ENCODE measurements at regions not wholly inside any gene's neighbourhood (a gene's known extent, or its start where the extent isn't known, plus 50 kb on each side); places are given as distances from the start of the nearest gene placed in this dataset.

DNA sequence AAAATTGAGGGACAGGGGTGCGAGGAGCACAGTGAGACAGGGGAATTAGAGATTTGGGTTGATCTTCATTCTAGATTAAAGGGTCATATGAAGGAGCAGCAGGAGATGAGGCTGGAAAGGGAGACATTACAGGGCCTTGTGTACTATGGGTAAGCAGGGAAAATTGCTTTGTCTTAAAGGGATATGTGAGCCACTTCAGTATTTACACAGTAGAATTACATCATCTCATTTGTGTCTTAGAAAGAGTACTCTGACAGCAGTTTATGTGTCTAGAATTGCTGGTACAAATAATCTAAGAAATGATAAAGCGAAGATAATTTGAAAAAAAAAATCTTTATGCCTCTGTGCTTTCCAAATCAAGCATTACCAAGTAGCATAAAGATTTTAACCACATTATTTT lies 287.0 kb upstream of the ARRDC3 start:
- DNase-seq (ENCODE audit: low read depth, low spot score) = no peak
- no peaks in the 10 kb centered on the region for H3K27me3 ChIP-seq (ENCODE audit: control insufficient read depth, insufficient read depth, low read length)
- intact Hi-C loops (cut with micrococcal nuclease; ENCODE audit: unreplicated experiment) (no loop called here), in situ Hi-C loops (cut with HindIII; ENCODE audit: low pct_unique_long_range_greater_than_20kb, low sequenced_read_pairs) (no loop called here)
- H3K4me1 ChIP-seq (ENCODE audit: control insufficient read depth, insufficient read depth, low read length) = no peaks in the 10 kb centered on the region
- no peak overlapping the region for H3K4me3 ChIP-seq (ENCODE audit: low read depth in 2 of 2, low read length in 2 of 2)
- CTCF ChIA-PET = no interaction called here
- POLR2A ChIA-PET = no interaction called here
- H3K9me3 ChIP-seq (ENCODE audit: control insufficient read depth, insufficient read depth, low read depth, low read length) = no peaks in the 10 kb centered on the region
- no TSS peak for BruUV-seq (replicated peaks)
- no peak for TF ChIP-seq TCF7L2 (IDR thresholded peaks at IDR 0.05; ENCODE audit: low read depth, low read length)
- TF ChIP-seq POLR2AphosphoS5 (IDR thresholded peaks at IDR 0.05; ENCODE audit: low read depth, low read length) = no peak
- TF ChIP-seq, protein P1, sequence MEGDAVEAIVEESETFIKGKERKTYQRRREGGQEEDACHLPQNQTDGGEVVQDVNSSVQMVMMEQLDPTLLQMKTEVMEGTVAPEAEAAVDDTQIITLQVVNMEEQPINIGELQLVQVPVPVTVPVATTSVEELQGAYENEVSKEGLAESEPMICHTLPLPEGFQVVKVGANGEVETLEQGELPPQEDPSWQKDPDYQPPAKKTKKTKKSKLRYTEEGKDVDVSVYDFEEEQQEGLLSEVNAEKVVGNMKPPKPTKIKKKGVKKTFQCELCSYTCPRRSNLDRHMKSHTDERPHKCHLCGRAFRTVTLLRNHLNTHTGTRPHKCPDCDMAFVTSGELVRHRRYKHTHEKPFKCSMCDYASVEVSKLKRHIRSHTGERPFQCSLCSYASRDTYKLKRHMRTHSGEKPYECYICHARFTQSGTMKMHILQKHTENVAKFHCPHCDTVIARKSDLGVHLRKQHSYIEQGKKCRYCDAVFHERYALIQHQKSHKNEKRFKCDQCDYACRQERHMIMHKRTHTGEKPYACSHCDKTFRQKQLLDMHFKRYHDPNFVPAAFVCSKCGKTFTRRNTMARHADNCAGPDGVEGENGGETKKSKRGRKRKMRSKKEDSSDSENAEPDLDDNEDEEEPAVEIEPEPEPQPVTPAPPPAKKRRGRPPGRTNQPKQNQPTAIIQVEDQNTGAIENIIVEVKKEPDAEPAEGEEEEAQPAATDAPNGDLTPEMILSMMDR (IDR thresholded peaks at IDR 0.05) = no peak
- TF ChIP-seq SIN3A (IDR thresholded peaks at IDR 0.05; ENCODE audit: borderline replicate concordance, insufficient read depth, low read depth, low read length) = no peak
- TF ChIP-seq, protein P2, sequence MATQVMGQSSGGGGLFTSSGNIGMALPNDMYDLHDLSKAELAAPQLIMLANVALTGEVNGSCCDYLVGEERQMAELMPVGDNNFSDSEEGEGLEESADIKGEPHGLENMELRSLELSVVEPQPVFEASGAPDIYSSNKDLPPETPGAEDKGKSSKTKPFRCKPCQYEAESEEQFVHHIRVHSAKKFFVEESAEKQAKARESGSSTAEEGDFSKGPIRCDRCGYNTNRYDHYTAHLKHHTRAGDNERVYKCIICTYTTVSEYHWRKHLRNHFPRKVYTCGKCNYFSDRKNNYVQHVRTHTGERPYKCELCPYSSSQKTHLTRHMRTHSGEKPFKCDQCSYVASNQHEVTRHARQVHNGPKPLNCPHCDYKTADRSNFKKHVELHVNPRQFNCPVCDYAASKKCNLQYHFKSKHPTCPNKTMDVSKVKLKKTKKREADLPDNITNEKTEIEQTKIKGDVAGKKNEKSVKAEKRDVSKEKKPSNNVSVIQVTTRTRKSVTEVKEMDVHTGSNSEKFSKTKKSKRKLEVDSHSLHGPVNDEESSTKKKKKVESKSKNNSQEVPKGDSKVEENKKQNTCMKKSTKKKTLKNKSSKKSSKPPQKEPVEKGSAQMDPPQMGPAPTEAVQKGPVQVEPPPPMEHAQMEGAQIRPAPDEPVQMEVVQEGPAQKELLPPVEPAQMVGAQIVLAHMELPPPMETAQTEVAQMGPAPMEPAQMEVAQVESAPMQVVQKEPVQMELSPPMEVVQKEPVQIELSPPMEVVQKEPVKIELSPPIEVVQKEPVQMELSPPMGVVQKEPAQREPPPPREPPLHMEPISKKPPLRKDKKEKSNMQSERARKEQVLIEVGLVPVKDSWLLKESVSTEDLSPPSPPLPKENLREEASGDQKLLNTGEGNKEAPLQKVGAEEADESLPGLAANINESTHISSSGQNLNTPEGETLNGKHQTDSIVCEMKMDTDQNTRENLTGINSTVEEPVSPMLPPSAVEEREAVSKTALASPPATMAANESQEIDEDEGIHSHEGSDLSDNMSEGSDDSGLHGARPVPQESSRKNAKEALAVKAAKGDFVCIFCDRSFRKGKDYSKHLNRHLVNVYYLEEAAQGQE (IDR thresholded peaks at IDR 0.05; ENCODE audit: insufficient read depth in 1 of 2, low read depth in 2 of 2, low read length in 1 of 2) = no peak
- no peaks in the 10 kb centered on the region for H3K36me3 ChIP-seq (ENCODE audit: control insufficient read depth, insufficient read depth, low read length)
- no peak overlapping the region for H3K27ac ChIP-seq (ENCODE audit: low read length)
- ATAC-seq = no peak

DNA sequence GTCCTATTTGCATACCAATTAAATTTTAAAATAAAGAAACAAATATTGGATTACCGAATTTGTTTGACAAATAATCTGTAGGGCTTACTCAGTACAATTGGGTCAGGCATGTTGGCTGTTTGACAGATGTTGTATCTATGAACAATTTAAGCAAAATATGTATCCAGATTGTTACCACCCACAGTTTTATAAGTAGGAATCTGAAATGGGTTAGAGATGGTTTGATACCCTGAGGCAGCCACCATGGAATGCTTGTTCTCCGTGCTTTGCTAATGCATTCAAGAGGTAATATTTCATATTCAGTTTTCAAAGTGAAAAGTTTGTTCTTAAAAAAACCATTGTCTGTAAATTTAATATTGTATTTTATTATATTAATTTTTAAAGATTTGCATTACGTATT lies 285.1 kb upstream of the ARRDC3 start:
- intact Hi-C loops (cut with micrococcal nuclease; ENCODE audit: unreplicated experiment) (no loop called here), in situ Hi-C loops (cut with HindIII; ENCODE audit: low pct_unique_long_range_greater_than_20kb, low sequenced_read_pairs) (no loop called here)
- TF ChIP-seq POLR2AphosphoS5 (IDR thresholded peaks at IDR 0.05; ENCODE audit: low read depth, low read length) = no peak
- TF ChIP-seq SIN3A (IDR thresholded peaks at IDR 0.05; ENCODE audit: borderline replicate concordance, insufficient read depth, low read depth, low read length) = no peak
- TF ChIP-seq, protein P2 (IDR thresholded peaks at IDR 0.05; ENCODE audit: insufficient read depth in 1 of 2, low read depth in 2 of 2, low read length in 1 of 2) = no peak
- TF ChIP-seq, protein P1 (IDR thresholded peaks at IDR 0.05) = no peak
- TF ChIP-seq TCF7L2 (IDR thresholded peaks at IDR 0.05; ENCODE audit: low read depth, low read length) = no peak
- DNase-seq (ENCODE audit: low read depth, low spot score) = no peak
- no peaks in the 10 kb centered on the region for H3K27me3 ChIP-seq (ENCODE audit: control insufficient read depth, insufficient read depth, low read length)
- H3K4me3 ChIP-seq (ENCODE audit: low read depth in 2 of 2, low read length in 2 of 2) = no peak overlapping the region
- ChIA-PET CTCF (no interaction called here), POLR2A (no interaction called here)
- no peaks in the 10 kb centered on the region for H3K4me1 ChIP-seq (ENCODE audit: control insufficient read depth, insufficient read depth, low read length)
- H3K9me3 ChIP-seq (ENCODE audit: control insufficient read depth, insufficient read depth, low read depth, low read length) = no peaks in the 10 kb centered on the region
- H3K36me3 ChIP-seq (ENCODE audit: control insufficient read depth, insufficient read depth, low read length) = no peaks in the 10 kb centered on the region
- no TSS peak for BruUV-seq (replicated peaks)
- no peak for ATAC-seq
- no peak overlapping the region for H3K27ac ChIP-seq (ENCODE audit: low read length)
